Right lobe of liver (tissue), 4 donors: ENCODE measurements at regions not wholly inside any gene's neighbourhood (a gene's known extent, or its start where the extent isn't known, plus 50 kb on each side); places are given as distances from the start of the nearest gene placed in this dataset.

ENCODE experiments used
- CTCF ChIP-seq, 4 donors: fragments of 200-600 bp in 3 of 4; fragments of 450-650 bp in 1 of 4; IDR thresholded peaks; one replicate each; pipeline versions ENCODE4 v1.5.1 to v1.8.0; 2016 to 2022; ENCODE audit warnings: antibody characterized with exemption in 4 of 4, mild to moderate bottlenecking in 2 of 4
- POLR2A ChIP-seq: fragments of 450-650 bp; IDR thresholded peaks from one replicate; pipeline ENCODE4 v1.6.1; 2017; ENCODE audit warnings: antibody characterized with exemption, mild to moderate bottlenecking
- donor health status: DM: no; HTN: no; CAD: no.
- donor health status: DM: no; HTN: no; CAD: no.
- donor health status: DM: no; HTN: yes; CAD: no.

DNA sequence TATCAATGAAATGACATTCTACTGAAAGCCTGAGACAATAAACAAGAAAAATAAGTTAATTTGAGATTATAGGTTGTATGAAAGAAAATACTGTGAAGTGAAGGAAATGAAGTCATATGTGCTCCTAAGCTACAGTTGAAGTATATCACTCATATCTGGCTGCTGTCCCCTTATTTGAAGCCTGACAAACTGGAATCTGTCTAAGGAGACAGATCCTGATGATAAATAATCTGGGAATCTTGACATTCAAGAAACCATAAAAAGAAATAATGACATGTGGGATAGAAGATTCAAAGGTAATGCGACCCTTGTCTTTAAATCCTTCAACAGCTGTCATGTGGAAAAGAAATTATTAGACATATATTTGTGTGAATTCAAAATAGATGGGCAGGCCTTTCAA lies 424.5 kb upstream of the LMCD1 start:
- TF ChIP-seq CTCF (IDR thresholded peaks at IDR 0.05) (no peak), POLR2A (no peak)
